ENCODE measurements at regions not wholly inside any gene's neighbourhood (a gene's known extent, or its start where the extent isn't known, plus 50 kb on each side); places are given as distances from the start of the nearest gene placed in this dataset.

- TF ChIP-seq, protein P1, sequence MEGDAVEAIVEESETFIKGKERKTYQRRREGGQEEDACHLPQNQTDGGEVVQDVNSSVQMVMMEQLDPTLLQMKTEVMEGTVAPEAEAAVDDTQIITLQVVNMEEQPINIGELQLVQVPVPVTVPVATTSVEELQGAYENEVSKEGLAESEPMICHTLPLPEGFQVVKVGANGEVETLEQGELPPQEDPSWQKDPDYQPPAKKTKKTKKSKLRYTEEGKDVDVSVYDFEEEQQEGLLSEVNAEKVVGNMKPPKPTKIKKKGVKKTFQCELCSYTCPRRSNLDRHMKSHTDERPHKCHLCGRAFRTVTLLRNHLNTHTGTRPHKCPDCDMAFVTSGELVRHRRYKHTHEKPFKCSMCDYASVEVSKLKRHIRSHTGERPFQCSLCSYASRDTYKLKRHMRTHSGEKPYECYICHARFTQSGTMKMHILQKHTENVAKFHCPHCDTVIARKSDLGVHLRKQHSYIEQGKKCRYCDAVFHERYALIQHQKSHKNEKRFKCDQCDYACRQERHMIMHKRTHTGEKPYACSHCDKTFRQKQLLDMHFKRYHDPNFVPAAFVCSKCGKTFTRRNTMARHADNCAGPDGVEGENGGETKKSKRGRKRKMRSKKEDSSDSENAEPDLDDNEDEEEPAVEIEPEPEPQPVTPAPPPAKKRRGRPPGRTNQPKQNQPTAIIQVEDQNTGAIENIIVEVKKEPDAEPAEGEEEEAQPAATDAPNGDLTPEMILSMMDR (IDR thresholded peaks at IDR 0.05), result no peak
- TF ChIP-seq EZH2 (IDR thresholded peaks at IDR 0.05; ENCODE audit: borderline replicate concordance, insufficient read depth, low read depth, low read length, poor library complexity, severe bottlenecking), result no peak
Observed at GRCh38 chr2:154546341-154546740, 152.2 kb upstream of the KCNJ3 start.
